ENCODE measurements at regions not wholly inside any gene's neighbourhood (a gene's known extent, or its start where the extent isn't known, plus 50 kb on each side); places are given as distances from the start of the nearest gene placed in this dataset.

DNA sequence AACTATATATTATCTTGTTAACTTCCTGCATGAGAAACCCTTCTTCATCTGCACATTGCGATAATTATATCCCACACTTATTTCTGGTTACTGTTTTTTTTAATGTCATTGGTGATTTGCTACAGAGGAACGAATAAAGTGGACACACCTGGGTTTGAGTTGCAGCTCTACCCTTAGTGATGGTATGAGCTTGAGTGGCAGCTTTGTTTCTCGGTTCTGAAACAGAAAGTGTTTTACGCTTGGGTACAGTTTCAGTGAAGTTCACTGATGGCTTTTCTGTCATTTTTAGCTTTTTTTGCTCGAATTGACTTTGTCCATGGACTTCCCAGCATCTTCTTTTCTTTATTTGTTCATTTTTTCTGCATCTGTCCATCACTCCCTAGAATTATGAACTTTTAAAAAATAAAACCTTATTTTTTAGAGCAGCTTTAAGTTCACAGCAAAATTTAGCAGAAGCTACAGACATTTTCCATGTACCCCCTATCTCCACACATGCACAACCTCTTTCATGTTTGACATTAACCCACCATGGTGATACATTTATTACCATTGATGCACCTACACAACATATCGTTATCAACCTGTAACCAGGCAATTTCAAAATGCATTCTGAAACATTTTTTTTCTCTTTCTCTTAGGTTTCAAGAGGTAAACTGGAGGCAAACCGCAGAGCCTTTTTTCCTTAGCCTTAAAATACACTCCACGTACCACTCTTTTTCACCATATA lies 1041.6 kb upstream of the PRKX start:
- Mint-ChIP-seq H3K4me1 (no peaks in the 10 kb centered on the region), H3K27me3 (ENCODE audit: low read depth) (no peaks in the 10 kb centered on the region), H3K36me3 (no peaks in the 10 kb centered on the region), H3K4me3 (no peak overlapping the region), H3K9me3 (no peaks in the 10 kb centered on the region), H3K27ac (no peak overlapping the region)
- TF ChIP-seq, protein P1, sequence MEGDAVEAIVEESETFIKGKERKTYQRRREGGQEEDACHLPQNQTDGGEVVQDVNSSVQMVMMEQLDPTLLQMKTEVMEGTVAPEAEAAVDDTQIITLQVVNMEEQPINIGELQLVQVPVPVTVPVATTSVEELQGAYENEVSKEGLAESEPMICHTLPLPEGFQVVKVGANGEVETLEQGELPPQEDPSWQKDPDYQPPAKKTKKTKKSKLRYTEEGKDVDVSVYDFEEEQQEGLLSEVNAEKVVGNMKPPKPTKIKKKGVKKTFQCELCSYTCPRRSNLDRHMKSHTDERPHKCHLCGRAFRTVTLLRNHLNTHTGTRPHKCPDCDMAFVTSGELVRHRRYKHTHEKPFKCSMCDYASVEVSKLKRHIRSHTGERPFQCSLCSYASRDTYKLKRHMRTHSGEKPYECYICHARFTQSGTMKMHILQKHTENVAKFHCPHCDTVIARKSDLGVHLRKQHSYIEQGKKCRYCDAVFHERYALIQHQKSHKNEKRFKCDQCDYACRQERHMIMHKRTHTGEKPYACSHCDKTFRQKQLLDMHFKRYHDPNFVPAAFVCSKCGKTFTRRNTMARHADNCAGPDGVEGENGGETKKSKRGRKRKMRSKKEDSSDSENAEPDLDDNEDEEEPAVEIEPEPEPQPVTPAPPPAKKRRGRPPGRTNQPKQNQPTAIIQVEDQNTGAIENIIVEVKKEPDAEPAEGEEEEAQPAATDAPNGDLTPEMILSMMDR (IDR thresholded peaks at IDR 0.05; ENCODE audit: unreplicated experiment), result no peak
- no peak for DNase-seq (ENCODE audit: low spot score in 2 of 2, unreplicated experiment in 2 of 2)

DNA sequence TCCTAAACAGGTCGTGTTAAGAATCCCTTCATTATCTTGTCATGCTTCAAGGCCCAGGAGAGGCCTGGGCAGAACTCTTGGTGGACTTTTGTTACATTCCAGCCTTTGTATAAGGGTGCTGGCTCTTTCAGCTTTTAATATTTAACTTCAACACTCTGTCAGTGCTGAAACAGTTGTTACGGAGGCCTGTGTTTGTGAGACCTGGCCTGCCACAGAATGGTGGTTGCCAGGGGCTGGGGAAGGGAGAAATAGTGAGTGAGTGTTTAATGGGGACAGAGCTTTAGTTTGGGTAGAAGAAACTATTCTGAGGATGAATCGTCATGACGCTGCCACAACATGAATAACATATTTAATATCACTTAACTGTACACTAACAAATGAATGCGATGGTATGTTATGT lies 1027.6 kb upstream of the PRKX start:
- H3K27me3 Mint-ChIP-seq (ENCODE audit: low read depth), result no peaks in the 10 kb centered on the region
- no peak overlapping the region for H3K27ac Mint-ChIP-seq
- DNase-seq (ENCODE audit: low spot score in 2 of 2, unreplicated experiment in 2 of 2), result no peak
- H3K9me3 Mint-ChIP-seq, result no peaks in the 10 kb centered on the region
- TF ChIP-seq, protein P1 (IDR thresholded peaks at IDR 0.05; ENCODE audit: unreplicated experiment), result no peak
- no peak overlapping the region for H3K4me3 Mint-ChIP-seq
- no peaks in the 10 kb centered on the region for H3K36me3 Mint-ChIP-seq
- peaks cover under 1% of the 10 kb centered on the region for H3K4me1 Mint-ChIP-seq

DNA sequence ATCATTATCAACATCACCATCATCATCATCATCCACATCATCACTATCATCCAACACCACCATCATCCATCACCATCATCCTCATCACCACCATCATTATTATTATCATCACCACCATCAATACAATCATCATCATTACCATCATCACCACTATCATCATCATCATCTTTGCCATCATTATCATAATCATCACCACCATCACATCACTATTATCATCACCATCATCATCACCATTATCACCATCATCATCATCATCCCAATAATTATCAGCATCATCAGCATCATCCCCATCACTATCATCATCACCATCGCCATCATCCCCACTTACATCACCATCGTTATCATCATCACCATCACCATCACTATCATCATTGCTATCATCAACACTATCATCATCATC lies 1021.9 kb upstream of the PRKX start:
- no peaks in the 10 kb centered on the region for H3K9me3 Mint-ChIP-seq
- no peaks in the 10 kb centered on the region for H3K27me3 Mint-ChIP-seq (ENCODE audit: low read depth)
- no peaks in the 10 kb centered on the region for H3K4me1 Mint-ChIP-seq
- DNase-seq (ENCODE audit: low spot score in 2 of 2, unreplicated experiment in 2 of 2), result no peak
- no peaks in the 10 kb centered on the region for H3K36me3 Mint-ChIP-seq
- TF ChIP-seq, protein P1 (IDR thresholded peaks at IDR 0.05; ENCODE audit: unreplicated experiment), result no peak
- no peak overlapping the region for H3K27ac Mint-ChIP-seq
- H3K4me3 Mint-ChIP-seq, result no peak overlapping the region

DNA sequence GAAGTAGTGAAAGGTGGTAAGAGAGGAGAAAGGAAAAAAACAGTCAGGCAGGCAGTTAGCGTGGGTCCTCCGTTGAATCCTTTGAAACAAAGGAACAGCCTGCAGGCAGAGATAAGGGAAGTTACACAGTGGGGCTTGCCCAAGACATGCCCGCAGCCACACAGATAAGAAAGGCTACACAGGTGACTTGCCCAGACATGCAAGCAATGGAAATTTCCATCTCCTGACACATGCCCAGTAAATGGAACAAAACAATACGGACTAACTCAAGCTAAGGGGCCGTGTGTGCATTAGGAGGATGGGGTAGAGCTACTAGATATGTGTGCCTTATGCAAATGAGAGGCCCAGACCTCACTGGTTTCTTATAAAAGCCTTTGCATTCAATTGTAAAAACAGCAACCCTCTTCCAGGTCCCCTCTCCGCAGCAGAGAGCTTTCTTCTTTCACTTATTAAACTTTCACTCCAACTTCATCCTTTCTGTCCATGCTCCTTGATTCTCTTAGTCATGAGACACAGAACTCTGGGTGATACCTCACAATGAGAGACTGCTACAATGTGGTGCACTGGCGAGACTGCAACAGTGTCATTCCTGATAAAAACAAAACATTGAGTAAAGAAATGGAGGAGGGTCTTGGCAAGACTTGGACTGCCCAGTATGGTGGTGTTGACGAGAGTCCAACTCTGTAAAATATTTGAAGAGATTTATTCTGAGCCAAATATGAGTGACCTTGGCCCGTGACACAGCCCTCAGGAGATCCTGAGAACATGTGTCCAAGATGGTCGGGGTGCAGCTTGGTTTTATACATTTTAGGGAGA lies 997.4 kb upstream of the PRKX start:
- H3K9me3 Mint-ChIP-seq, result peaks cover 25% of the 10 kb centered on the region
- no peaks in the 10 kb centered on the region for H3K27me3 Mint-ChIP-seq (ENCODE audit: low read depth)
- H3K27ac Mint-ChIP-seq, result peak overlapping the region; percentile 70
- H3K4me3 Mint-ChIP-seq, result no peak overlapping the region
- H3K36me3 Mint-ChIP-seq, result peaks cover 2% of the 10 kb centered on the region
- TF ChIP-seq, protein P1 (IDR thresholded peaks at IDR 0.05; ENCODE audit: unreplicated experiment), result no peak
- H3K4me1 Mint-ChIP-seq, result peaks cover 22% of the 10 kb centered on the region
- DNase-seq (ENCODE audit: low spot score in 2 of 2, unreplicated experiment in 2 of 2), result no peak

DNA sequence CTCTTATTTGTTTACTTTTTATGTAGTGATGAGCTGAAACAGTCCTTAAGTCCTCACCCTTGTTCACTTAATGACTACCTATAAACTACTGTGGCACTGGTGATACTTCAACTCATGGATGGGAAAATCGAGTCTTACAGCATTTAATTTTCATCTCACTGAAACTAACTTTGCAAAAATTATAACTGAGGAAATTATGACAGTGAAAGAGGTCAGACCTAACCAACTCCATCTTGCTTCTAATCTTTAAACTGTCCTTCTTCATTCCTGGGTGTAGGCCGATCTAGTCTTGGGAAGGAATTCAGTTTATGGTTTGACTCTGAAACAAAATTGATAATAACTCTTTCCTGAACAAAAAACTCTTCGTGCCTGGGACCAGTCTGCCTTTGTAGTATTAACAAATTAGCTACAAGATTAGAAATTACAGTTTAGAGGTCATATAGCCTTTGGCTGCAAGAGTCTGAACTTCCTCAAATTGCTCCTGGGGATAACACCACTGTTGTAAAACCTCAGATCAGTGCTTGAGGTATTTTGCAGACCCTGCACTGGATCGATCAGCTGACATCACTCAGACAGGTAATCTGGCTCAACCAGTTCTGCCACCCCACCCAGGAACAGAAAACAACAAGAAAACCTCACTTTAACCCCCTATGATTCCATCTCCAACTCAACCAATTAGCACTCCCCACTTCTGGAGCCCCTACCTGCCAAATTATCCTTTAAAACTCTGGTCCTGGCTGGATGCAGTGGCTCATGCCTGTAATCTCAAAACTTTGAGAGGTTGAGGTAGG lies 995.7 kb upstream of the PRKX start:
- DNase-seq (ENCODE audit: low spot score in 2 of 2, unreplicated experiment in 2 of 2), result no peak
- TF ChIP-seq, protein P1 (IDR thresholded peaks at IDR 0.05; ENCODE audit: unreplicated experiment), result no peak
- H3K9me3 Mint-ChIP-seq, result peaks cover 20% of the 10 kb centered on the region
- H3K27ac Mint-ChIP-seq, result peak overlapping the region; percentile 66
- H3K36me3 Mint-ChIP-seq, result peaks cover 2% of the 10 kb centered on the region
- no peaks in the 10 kb centered on the region for H3K27me3 Mint-ChIP-seq (ENCODE audit: low read depth)
- H3K4me1 Mint-ChIP-seq, result peaks cover 22% of the 10 kb centered on the region
- H3K4me3 Mint-ChIP-seq, result no peak overlapping the region
